GM12875 (cell line): ENCODE measurements at regions not wholly inside any gene's neighbourhood (a gene's known extent, or its start where the extent isn't known, plus 50 kb on each side); places are given as distances from the start of the nearest gene placed in this dataset.

ENCODE experiments used
- H3K4me3 ChIP-seq: one replicate; pipeline ENCODE4 v1.5.1; 2011; ENCODE audit warnings: low read depth, low read length, control low read depth
- TF ChIP-seq, protein P1 (sequence below): IDR thresholded peaks from 2 replicates; pipeline ENCODE4 v1.5.1; 2011; ENCODE audit warnings: low read depth, mild to moderate bottlenecking, control low read depth, inconsistent platforms, low read length, moderate library complexity, borderline replicate concordance; ENCODE audit not compliant: insufficient read depth

DNA sequence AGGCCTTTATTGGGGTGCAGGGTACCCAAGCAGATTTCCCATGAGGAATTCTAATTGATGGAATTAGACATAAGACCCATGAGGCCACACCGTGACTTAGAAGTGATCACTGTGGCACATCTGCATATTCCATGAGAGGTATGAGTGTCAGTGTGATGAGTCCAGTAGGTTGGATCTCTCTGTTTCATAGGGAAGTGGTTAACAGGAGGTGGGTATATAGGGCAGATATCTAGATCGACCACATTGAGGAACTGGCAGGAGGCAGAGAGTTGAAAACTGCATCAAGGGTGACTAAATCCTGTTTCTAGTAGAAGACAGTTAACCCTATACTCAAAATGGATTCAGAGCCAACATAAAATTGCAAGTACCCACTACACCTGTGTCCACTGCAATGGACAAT is 68.6 kb upstream of the MIR17HG start:
- TF ChIP-seq, protein P1, sequence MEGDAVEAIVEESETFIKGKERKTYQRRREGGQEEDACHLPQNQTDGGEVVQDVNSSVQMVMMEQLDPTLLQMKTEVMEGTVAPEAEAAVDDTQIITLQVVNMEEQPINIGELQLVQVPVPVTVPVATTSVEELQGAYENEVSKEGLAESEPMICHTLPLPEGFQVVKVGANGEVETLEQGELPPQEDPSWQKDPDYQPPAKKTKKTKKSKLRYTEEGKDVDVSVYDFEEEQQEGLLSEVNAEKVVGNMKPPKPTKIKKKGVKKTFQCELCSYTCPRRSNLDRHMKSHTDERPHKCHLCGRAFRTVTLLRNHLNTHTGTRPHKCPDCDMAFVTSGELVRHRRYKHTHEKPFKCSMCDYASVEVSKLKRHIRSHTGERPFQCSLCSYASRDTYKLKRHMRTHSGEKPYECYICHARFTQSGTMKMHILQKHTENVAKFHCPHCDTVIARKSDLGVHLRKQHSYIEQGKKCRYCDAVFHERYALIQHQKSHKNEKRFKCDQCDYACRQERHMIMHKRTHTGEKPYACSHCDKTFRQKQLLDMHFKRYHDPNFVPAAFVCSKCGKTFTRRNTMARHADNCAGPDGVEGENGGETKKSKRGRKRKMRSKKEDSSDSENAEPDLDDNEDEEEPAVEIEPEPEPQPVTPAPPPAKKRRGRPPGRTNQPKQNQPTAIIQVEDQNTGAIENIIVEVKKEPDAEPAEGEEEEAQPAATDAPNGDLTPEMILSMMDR = no peak
- no peak overlapping the region for H3K4me3 ChIP-seq

DNA sequence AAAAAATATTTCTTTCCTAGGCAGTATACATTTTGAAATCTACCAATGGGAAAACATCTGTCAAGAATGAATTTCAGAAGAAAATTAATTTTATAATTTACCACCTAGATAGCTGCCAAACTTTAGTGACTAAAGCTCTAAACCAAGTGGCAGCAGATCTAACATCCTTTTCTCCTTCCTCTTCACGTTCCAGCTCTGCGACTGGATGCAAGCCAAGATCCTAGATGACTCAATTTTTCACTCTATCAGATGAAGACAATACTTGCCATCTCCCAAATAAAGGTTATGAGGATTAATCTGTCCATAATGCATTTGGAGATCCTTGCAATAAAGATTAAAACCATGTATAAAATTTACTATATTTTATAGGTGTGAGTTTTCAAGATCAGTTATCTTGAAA is 66.7 kb upstream of the MIR17HG start:
- TF ChIP-seq, protein P1 = no peak
- H3K4me3 ChIP-seq = no peak overlapping the region

DNA sequence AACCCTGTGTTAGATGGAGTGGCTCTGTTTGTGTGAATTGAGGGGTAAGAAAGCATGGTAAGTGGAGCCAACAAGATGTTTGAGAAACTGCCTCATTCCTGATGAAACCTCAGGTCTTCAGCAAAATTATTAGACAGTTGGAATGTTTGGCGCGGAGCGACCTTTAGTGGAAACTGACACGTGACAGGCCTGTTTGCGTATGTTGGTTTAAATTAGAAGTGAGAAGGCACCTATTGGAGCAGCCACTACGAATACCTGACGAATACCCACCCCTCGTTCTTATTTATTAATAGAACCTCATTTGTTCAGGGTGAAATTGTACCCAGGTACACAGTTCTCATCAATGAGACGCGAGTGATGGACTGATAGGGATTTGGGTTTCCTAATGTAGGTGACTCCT is 63.2 kb upstream of the MIR17HG start:
- no peak overlapping the region for H3K4me3 ChIP-seq
- TF ChIP-seq, protein P1 = no peak

DNA sequence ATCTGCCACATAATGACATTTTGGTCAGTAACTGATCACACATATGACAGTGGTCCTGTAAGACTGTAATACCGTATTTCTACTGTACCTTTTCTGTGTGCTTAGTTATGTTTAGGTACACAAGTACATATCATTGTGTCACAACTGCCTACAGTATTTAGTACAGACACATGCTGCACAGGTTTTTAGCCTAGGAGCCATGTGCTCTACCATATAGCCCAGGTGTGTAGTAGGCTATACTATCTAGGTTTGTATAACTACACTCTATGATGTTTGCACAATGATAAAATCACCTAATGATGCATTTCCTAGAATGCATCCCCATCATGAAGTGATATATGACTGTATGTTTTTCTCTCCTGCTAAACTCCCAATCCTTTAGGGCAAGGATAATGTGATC is 61.2 kb upstream of the MIR17HG start:
- no peak overlapping the region for H3K4me3 ChIP-seq
- TF ChIP-seq, protein P1 = no peak

DNA sequence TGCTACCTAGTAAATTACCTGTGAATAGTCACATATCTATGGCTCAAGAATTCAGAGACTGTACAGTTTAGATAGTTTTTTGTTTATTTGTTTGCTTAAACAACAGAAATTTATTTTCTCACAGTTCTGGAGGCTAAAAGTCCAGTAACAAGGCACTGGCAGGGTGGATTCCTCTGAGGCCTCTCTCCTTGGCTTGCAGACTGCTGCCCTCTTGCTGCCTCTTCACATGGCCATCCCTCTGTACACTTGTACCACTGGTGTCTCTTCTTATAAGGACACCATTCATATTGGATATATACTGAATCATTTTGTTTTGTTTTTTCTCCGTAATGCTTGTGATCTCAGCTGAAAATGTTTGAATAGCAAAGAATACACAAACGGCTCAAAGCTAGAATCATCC is 56.4 kb upstream of the MIR17HG start:
- TF ChIP-seq, protein P1 = no peak
- no peak overlapping the region for H3K4me3 ChIP-seq

DNA sequence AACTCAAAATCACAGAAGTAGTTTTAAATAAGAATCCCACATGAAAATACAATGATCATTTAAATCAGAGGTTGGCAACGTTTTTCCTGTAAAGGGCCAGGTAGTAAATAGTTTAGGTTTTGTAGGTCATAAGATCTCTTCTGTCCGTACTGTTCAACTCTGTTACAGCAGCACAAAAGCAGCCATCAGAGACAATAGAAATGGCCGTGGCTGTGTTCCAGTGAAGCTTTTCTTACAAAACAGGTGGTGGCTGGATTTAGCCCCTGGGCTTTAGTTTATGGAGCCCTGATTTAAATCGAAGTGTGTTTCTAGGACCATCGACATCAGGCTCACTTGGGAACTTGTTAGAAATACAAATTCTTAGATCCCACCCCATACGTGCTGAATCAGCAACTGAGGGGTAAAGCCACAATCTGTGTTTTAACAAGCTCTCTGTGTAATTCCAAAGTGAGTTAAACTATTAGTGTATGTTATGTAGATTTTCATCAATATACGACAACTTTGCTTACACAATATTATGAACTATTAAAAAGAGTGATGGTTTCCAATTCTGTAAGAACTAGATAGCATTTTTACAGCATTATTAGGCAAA is 54.8 kb upstream of the MIR17HG start:
- H3K4me3 ChIP-seq = no peak overlapping the region
- TF ChIP-seq, protein P1 = no peak

DNA sequence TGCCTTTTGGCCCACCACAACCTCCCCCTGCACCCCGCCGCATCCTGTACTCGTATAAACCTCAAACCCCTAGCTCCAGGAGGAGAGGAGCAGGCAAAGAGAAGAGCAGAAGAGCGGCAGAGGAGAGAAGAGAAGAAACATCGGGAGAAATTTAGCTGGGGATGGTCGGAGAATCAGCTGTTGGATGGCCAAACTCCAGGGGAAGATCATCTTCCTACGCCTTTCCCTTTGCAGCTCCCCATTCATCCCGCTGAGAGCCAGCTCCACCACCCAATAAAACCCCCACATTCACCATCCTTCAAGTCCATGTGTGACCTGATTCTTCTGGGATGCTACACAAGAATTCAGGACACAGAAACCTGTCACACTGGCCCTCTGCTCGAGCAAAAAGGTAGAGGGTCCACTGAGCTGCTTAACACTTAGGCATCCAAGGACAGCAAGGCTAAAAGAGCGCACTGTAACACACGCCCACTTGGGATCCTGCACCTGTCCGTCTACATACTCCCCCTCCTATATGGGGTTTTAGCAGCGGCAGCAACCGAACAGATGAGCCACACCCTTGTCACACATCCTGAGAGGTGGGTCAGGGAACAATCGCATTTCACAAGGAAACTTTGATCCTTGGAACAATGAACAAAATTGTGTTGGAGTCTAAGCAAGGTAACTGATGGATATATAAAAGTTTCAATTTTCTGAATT is 51.6 kb upstream of the MIR17HG start:
- H3K4me3 ChIP-seq = no peak overlapping the region
- TF ChIP-seq, protein P1 = no peak
